DND-41 (cell line): ENCODE measurements at regions not wholly inside any gene's neighbourhood (a gene's known extent, or its start where the extent isn't known, plus 50 kb on each side); places are given as distances from the start of the nearest gene placed in this dataset.

Experiments used
- CTCF ChIP-seq: IDR thresholded peaks from 2 replicates; pipeline ENCODE4 v1.5.1; 2012; ENCODE audit warnings: borderline replicate concordance, low read length, moderate library complexity, mild to moderate bottlenecking; ENCODE audit not compliant: poor library complexity, severe bottlenecking; ENCODE audit errors: extremely low read depth
- EZH2 ChIP-seq: IDR thresholded peaks from 3 replicates; pipeline ENCODE4 v1.6.1; 2012; ENCODE audit warnings: borderline replicate concordance, low read depth, mild to moderate bottlenecking, moderate library complexity, low read length, inconsistent platforms; ENCODE audit not compliant: severe bottlenecking

- TF ChIP-seq CTCF (no peak), EZH2 (no peak)
Measured at GRCh38 chr7:93717217-93717900, 142.8 kb upstream of the CALCR start.
